Psoas muscle (tissue), 7 donors: ENCODE measurements at regions not wholly inside any gene's neighbourhood (a gene's known extent, or its start where the extent isn't known, plus 50 kb on each side); places are given as distances from the start of the nearest gene placed in this dataset.
A peak's percentile ranks its signal among the peaks of the same experiment; 100 is the strongest.
"Not testable (repeated sequence)": the region's sequence is repeated elsewhere in the genome, so short reads cannot be mapped to it uniquely, and the experiment has no call there.

Experiments
- ATAC-seq, 4 donors: fragments of 200-7000 bp; cut with Tn5 transposase; one replicate each; pipeline ENCODE4 v1.9.1; 2020; ENCODE audit warnings: moderate library complexity in 3 of 4, mild to moderate bottlenecking in 2 of 4
- DNase-seq, 2 donors: peaks; one replicate each; pipeline ENCODE4 v3.0.0-alpha.2; 2020
- H3K27ac ChIP-seq: fragments of 200-600 bp; one replicate; pipeline ENCODE4 v1.8.0; 2022
- H3K27me3 ChIP-seq, 3 donors: fragments of 200-600 bp in 1 of 3; one replicate each; pipeline versions ENCODE4 v1.6.1 to v1.8.0; 2013 to 2022; ENCODE audit warnings: low read length in 2 of 3, mild to moderate bottlenecking in 2 of 3, moderate library complexity in 1 of 3; ENCODE audit not compliant: insufficient read depth in 3 of 3
- H3K36me3 ChIP-seq, 2 donors: fragments of 200-600 bp in 1 of 2; one replicate each; pipeline versions ENCODE4 v1.6.1 to v1.8.0; 2013 to 2022; ENCODE audit warnings: low read depth in 1 of 2, mild to moderate bottlenecking in 1 of 2, moderate library complexity in 1 of 2; ENCODE audit not compliant: insufficient read depth in 1 of 2
- H3K4me1 ChIP-seq: fragments of 200-600 bp; one replicate; pipeline ENCODE4 v1.8.0; 2022
- H3K4me3 ChIP-seq: fragments of 200-600 bp; one replicate; pipeline ENCODE4 v1.8.0; 2022; ENCODE audit warnings: mild to moderate bottlenecking
- H3K9me3 ChIP-seq: fragments of 200-600 bp; one replicate; pipeline ENCODE4 v1.8.0; 2022
- CTCF ChIP-seq: fragments of 200-600 bp; IDR thresholded peaks from one replicate; pipeline ENCODE4 v1.8.0; 2022; ENCODE audit warnings: antibody characterized with exemption
- WGBS, 3 donors: extraction: QIAGEN DNeasy Blood & Tissue Kit; methylation state at CpG; one replicate each; pipeline versions ENCODE4 v1.1.6 to v1.1.7; 2013; 5-methylcytosine and 5-hydroxymethylcytosine counted together
- intact Hi-C, 2 donors: fragments of 100-400 bp; cut with DNase I; formaldehyde crosslinking; loops; one replicate each; pipeline versions ENCODE4 v1.11.0 to v1.14.2; 2022
- donor health status: healthy with polysubstance abuse.
- donor health status: DM: no; HTN: no; CAD: no; lungs with moderate emphysema.
- donor health status: Bipolar disorder and iron deficiency.
- donor health status: healthy.
- donor health status: DM: yes; HTN: yes; CAD: no.
- donor health status: DM: no; HTN: no; CAD: no.
- donor health status: DM: yes; HTN: yes; CAD: no.

GRCh38 chr13:111668451-111668850, 348.0 kb downstream of the TEX29 start:
- H3K9me3 ChIP-seq = no peaks in the 10 kb centered on the region
- H3K27me3 ChIP-seq = peaks cover 0 to 4% (median 0%) of the 10 kb centered on the region in 3 donors
- no peak overlapping the region for H3K27ac ChIP-seq
- intact Hi-C loops = no loop called here
- no peak for TF ChIP-seq CTCF
- WGBS, 3 donors = 88 to 96% (median 92%) methylated on average over 26 to 30 of the region's 30 CpGs
- DNase-seq (peak in 1 of 2 donors; percentile 43), ATAC-seq (no peak)
- H3K36me3 ChIP-seq = no peaks in the 10 kb centered on the region
- H3K4me1 ChIP-seq = no peaks in the 10 kb centered on the region
- H3K4me3 ChIP-seq = no peak overlapping the region

- ATAC-seq, H3K36me3 ChIP-seq, H3K4me3 ChIP-seq, H3K4me1 ChIP-seq, DNase-seq, H3K27me3 ChIP-seq, H3K9me3 ChIP-seq, H3K27ac ChIP-seq, intact Hi-C loops: not testable (repeated sequence)
- WGBS, 3 donors = 58 to 69% methylated on average over 3 to 4 of the region's 7 CpGs; no CpG with 5 or more reads in 1 of the 3 donors
Observed at GRCh38 chr13:111672198-111672597, 351.8 kb downstream of the TEX29 start.

GRCh38 chr13:111678120-111678882, 357.9 kb downstream of the TEX29 start:
- H3K4me1 ChIP-seq, ATAC-seq, H3K9me3 ChIP-seq, H3K4me3 ChIP-seq, H3K36me3 ChIP-seq, H3K27me3 ChIP-seq, DNase-seq, H3K27ac ChIP-seq, intact Hi-C loops: not testable (repeated sequence)
- no CpG with 5 or more reads among the region's 33 CpGs for WGBS, 3 donors

GRCh38 chr13:111679645-111680044, 359.2 kb downstream of the TEX29 start:
- ATAC-seq, H3K9me3 ChIP-seq, DNase-seq, intact Hi-C loops, H3K27ac ChIP-seq, H3K4me1 ChIP-seq, H3K36me3 ChIP-seq, H3K4me3 ChIP-seq, H3K27me3 ChIP-seq: not testable (repeated sequence)
- WGBS, 3 donors = no CpG with 5 or more reads among the region's 15 CpGs

GRCh38 chr13:111680100-111680499, 359.7 kb downstream of the TEX29 start:
- WGBS, 3 donors = no CpG with 5 or more reads among the region's 13 CpGs
- H3K27ac ChIP-seq, H3K27me3 ChIP-seq, H3K9me3 ChIP-seq, H3K36me3 ChIP-seq, H3K4me1 ChIP-seq, DNase-seq, intact Hi-C loops, H3K4me3 ChIP-seq, ATAC-seq: not testable (repeated sequence)

GRCh38 chr13:111692028-111692427, 371.6 kb downstream of the TEX29 start:
- intact Hi-C loops, H3K27me3 ChIP-seq, H3K27ac ChIP-seq, DNase-seq, H3K36me3 ChIP-seq, H3K4me1 ChIP-seq, ATAC-seq, H3K9me3 ChIP-seq, H3K4me3 ChIP-seq: not testable (repeated sequence)
- WGBS, 3 donors = 25 to 39% (median 37%) methylated on average over 1 to 2 of the region's 2 CpGs

GRCh38 chr13:111696121-111696520, 370.8 kb upstream of the SOX1 start:
- H3K27me3 ChIP-seq, ATAC-seq, H3K4me1 ChIP-seq, intact Hi-C loops, H3K4me3 ChIP-seq, H3K36me3 ChIP-seq, H3K27ac ChIP-seq, H3K9me3 ChIP-seq, DNase-seq: not testable (repeated sequence)
- no CpG with 5 or more reads among the region's 11 CpGs for WGBS, 3 donors

GRCh38 chr13:111702059-111702458, 364.9 kb upstream of the SOX1 start:
- H3K4me3 ChIP-seq, H3K4me1 ChIP-seq, H3K27ac ChIP-seq, intact Hi-C loops, H3K27me3 ChIP-seq, H3K9me3 ChIP-seq, ATAC-seq, H3K36me3 ChIP-seq, DNase-seq: not testable (repeated sequence)
- no CpG with 5 or more reads among the region's 5 CpGs for WGBS, 3 donors
